GM21526 (cell line): ENCODE measurements at regions not wholly inside any gene's neighbourhood (a gene's known extent, or its start where the extent isn't known, plus 50 kb on each side); places are given as distances from the start of the nearest gene placed in this dataset.

Experiments
- ATAC-seq: cut with Tn5 transposase; IDR thresholded peaks from one replicate; pipeline ENCODE4 v1.9.1; 2021; ENCODE audit warnings: moderate library complexity; ENCODE audit not compliant: unreplicated experiment, low FRiP score

- peak; percentile 60 for ATAC-seq
These were observed 107.2 kb upstream of the RASGRP1 start for GRCh38 chr15:38671675-38672254.

- no peak for ATAC-seq
These were observed 107.7 kb upstream of the RASGRP1 start for GRCh38 chr15:38672273-38672672.

GRCh38 chr15:38672814-38673670 lies 108.4 kb upstream of the RASGRP1 start:
- ATAC-seq: peak; percentile 36

GRCh38 chr15:38674448-38674847 lies 109.8 kb upstream of the RASGRP1 start:
- no peak for ATAC-seq

- ATAC-seq: no peak
These were observed 113.7 kb upstream of the RASGRP1 start for GRCh38 chr15:38678281-38678680.

- ATAC-seq: no peak
These were observed 116.2 kb upstream of the RASGRP1 start for GRCh38 chr15:38680775-38681174.

GRCh38 chr15:38682363-38682762 lies 117.7 kb upstream of the RASGRP1 start:
- no peak for ATAC-seq

- ATAC-seq: no peak
These were observed 118.2 kb upstream of the RASGRP1 start for GRCh38 chr15:38682861-38683260.

GRCh38 chr15:38683382-38684242 lies 119.0 kb upstream of the RASGRP1 start:
- peak; percentile 84 for ATAC-seq

- ATAC-seq: no peak
These were observed 119.9 kb upstream of the RASGRP1 start for GRCh38 chr15:38684440-38685010.

GRCh38 chr15:38685686-38686339 lies 121.2 kb upstream of the RASGRP1 start:
- ATAC-seq: no peak

GRCh38 chr15:38687340-38687739 lies 122.7 kb upstream of the RASGRP1 start:
- ATAC-seq: no peak

- ATAC-seq: no peak
These were observed 123.3 kb upstream of the RASGRP1 start for GRCh38 chr15:38687775-38688495.

- no peak for ATAC-seq
These were observed 124.1 kb upstream of the RASGRP1 start for GRCh38 chr15:38688761-38689160.

GRCh38 chr15:38689522-38689921 lies 124.9 kb upstream of the RASGRP1 start:
- no peak for ATAC-seq

GRCh38 chr15:38690216-38690615 lies 125.6 kb upstream of the RASGRP1 start:
- no peak for ATAC-seq

GRCh38 chr15:38690719-38691332 lies 126.2 kb upstream of the RASGRP1 start:
- ATAC-seq: peak; percentile 77

GRCh38 chr15:38691377-38691776 lies 126.8 kb upstream of the RASGRP1 start:
- no peak for ATAC-seq
